ENCODE measurements at regions not wholly inside any gene's neighbourhood (a gene's known extent, or its start where the extent isn't known, plus 50 kb on each side); places are given as distances from the start of the nearest gene placed in this dataset.

DNA sequence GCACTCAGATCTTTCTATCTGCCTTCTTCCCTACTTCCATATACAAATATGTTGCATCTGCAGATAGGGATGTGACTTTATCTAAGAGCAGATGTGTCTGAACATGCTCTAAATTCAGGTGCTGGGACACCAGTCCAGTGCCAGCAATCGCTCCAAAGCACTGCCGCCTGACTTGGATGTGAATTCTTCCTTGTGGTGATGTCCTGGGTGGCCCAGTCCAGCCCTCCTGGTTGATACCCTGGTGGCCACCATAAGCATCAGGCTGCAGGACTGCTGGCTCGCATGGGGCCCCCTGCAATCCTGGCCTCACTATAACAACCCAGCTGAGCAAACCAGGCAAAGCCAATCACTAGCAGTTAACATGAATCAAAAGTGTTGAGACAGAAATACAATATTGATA, 149.2 kb upstream of the PDE1C start (continued):
- TF ChIP-seq, protein P1, sequence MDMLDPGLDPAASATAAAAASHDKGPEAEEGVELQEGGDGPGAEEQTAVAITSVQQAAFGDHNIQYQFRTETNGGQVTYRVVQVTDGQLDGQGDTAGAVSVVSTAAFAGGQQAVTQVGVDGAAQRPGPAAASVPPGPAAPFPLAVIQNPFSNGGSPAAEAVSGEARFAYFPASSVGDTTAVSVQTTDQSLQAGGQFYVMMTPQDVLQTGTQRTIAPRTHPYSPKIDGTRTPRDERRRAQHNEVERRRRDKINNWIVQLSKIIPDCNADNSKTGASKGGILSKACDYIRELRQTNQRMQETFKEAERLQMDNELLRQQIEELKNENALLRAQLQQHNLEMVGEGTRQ (IDR thresholded peaks at IDR 0.05; ENCODE audit: borderline replicate concordance, low read depth, low read length) = no peak

DNA sequence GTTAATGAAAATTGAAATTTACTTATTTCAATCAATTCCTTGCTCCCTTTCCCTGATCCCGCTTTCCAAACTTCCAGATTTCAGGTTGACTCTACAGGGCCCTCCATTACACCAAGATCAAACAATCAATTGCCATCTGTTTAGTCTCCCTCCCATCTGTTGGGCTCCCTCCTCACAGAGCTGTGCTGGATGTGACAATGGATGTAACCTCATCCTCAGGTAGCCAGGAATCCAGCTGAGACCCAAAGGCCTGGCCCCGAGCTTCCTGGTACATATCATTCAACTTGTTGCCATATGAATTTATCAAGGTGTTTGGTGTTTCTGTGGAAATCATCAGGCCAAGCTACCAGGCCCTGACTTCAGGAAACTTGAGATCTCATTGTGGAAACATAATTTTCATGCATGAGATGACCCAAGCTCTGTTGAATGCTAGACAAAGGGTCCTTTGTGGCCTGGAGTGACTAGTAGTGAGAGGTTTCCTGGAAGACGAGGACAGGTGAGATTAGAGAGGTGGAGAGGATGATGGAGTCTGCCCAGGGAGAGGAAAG, 148.6 kb upstream of the PDE1C start:
- Histone ChIP-seq H4K20me1 (ENCODE audit: control insufficient read depth, insufficient read depth) (no peaks in the 10 kb centered on the region), H3K9ac (ENCODE audit: control insufficient read depth, insufficient read depth, low read length) (no peak overlapping the region), H3K27me3 (replicated peaks in 1 of 2; ENCODE audit: control insufficient read depth in 2 of 2, insufficient read depth in 2 of 2, low read length in 1 of 2) (no peaks in the 10 kb centered on the region; a peak in 1 of 4 replicates), H3K27ac (ENCODE audit: control insufficient read depth, insufficient read depth) (no peak overlapping the region), H3K9me3 (replicated peaks; ENCODE audit: control insufficient read depth, insufficient read depth, low read length) (no peaks in the 10 kb centered on the region), H3K4me2 (ENCODE audit: control insufficient read depth, insufficient read depth) (no peak overlapping the region), H3K36me3 (ENCODE audit: control insufficient read depth in 2 of 2, insufficient read depth in 2 of 2, low read length in 1 of 2) (no peaks in the 10 kb centered on the region), H3K79me2 (ENCODE audit: control insufficient read depth, insufficient read depth, low read length) (no peaks in the 10 kb centered on the region), H3K4me3 (no peak overlapping the region), H3K4me1 (ENCODE audit: control insufficient read depth, insufficient read depth, low read length) (no peaks in the 10 kb centered on the region), H2AFZ (ENCODE audit: control insufficient read depth, low read depth, low read length) (no peak overlapping the region)
- ChIA-PET SMC1A (ENCODE audit: uncharacterized antibody, unreplicated experiment) (no interaction called here), POLR2A (no interaction called here), CTCF (no interaction called here), RAD21 (ENCODE audit: unreplicated experiment) (no interaction called here)
- no peak for FAIRE-seq
- 0% methylated on average over 3 of the region's 3 CpGs for WGBS (ENCODE audit: insufficient coverage, insufficient replicate concordance, low lambda C conversion rate, missing lambda C conversion rate)
- in situ Hi-C loops (cut with MboI) = loop anchor here (5.0 kb wide), 1 partner anchor 258 kb away; no protein-coding TSS in a partner anchor
- no TSS peak for BruUV-seq (replicated peaks)
- DNase-seq (ENCODE audit: low read depth, low spot score) = no peak
- intact Hi-C loops (cut with micrococcal nuclease; ENCODE audit: unreplicated experiment) = no loop called here
- TF ChIP-seq ESRRA (IDR thresholded peaks at IDR 0.05; ENCODE audit: low read length) = no peak
- TF ChIP-seq, protein P2, sequence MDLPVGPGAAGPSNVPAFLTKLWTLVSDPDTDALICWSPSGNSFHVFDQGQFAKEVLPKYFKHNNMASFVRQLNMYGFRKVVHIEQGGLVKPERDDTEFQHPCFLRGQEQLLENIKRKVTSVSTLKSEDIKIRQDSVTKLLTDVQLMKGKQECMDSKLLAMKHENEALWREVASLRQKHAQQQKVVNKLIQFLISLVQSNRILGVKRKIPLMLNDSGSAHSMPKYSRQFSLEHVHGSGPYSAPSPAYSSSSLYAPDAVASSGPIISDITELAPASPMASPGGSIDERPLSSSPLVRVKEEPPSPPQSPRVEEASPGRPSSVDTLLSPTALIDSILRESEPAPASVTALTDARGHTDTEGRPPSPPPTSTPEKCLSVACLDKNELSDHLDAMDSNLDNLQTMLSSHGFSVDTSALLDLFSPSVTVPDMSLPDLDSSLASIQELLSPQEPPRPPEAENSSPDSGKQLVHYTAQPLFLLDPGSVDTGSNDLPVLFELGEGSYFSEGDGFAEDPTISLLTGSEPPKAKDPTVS (IDR thresholded peaks at IDR 0.05; ENCODE audit: low read depth, low read length) = no peak
- ATAC-seq = no peak

DNA sequence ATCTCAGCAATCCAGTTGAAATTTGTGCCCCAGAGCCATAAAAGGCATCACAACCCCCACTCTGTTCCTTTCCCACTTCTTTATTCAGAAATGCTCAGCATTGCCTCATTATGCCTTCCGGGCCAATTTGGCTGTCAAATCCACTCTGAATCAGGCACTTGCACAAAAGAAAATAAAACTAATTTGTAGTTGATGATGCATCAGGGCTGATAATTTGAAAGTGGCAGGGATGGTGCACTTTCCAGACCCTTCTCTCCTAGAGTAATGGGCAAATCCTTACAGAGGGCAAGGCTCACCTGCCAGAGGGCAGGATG, 147.9 kb upstream of the PDE1C start:
- no peak overlapping the region for H3K27ac ChIP-seq (ENCODE audit: control insufficient read depth, insufficient read depth)
- WGBS (ENCODE audit: insufficient coverage, insufficient replicate concordance, low lambda C conversion rate, missing lambda C conversion rate) = 54% methylated on average over 1 of the region's 1 CpG
- POLR2A ChIA-PET = no interaction called here
- SMC1A ChIA-PET (ENCODE audit: uncharacterized antibody, unreplicated experiment) = no interaction called here
- no peaks in the 10 kb centered on the region; a peak in 1 of 4 replicates for H3K27me3 ChIP-seq (replicated peaks in 1 of 2; ENCODE audit: control insufficient read depth in 2 of 2, insufficient read depth in 2 of 2, low read length in 1 of 2)
- in situ Hi-C loops (cut with MboI) (loop anchor here (5.0 kb wide), 1 partner anchor 259 kb away; no protein-coding TSS in a partner anchor), intact Hi-C loops (cut with micrococcal nuclease; ENCODE audit: unreplicated experiment) (no loop called here)
- BruUV-seq (replicated peaks) = no TSS peak
- no peak for ATAC-seq
- no peaks in the 10 kb centered on the region for H3K9me3 ChIP-seq (replicated peaks; ENCODE audit: control insufficient read depth, insufficient read depth, low read length)
- H4K20me1 ChIP-seq (ENCODE audit: control insufficient read depth, insufficient read depth) = no peaks in the 10 kb centered on the region
- no peak overlapping the region for H3K9ac ChIP-seq (ENCODE audit: control insufficient read depth, insufficient read depth, low read length)
- CTCF ChIA-PET = no interaction called here
- H3K79me2 ChIP-seq (ENCODE audit: control insufficient read depth, insufficient read depth, low read length) = no peaks in the 10 kb centered on the region
- no peak for DNase-seq (ENCODE audit: low read depth, low spot score)
- RAD21 ChIA-PET (ENCODE audit: unreplicated experiment) = no interaction called here
- H3K4me2 ChIP-seq (ENCODE audit: control insufficient read depth, insufficient read depth) = no peak overlapping the region
- H2AFZ ChIP-seq (ENCODE audit: control insufficient read depth, low read depth, low read length) = no peak overlapping the region
- no peak overlapping the region for H3K4me3 ChIP-seq
- no peaks in the 10 kb centered on the region for H3K4me1 ChIP-seq (ENCODE audit: control insufficient read depth, insufficient read depth, low read length)
- FAIRE-seq = no peak
- no peaks in the 10 kb centered on the region for H3K36me3 ChIP-seq (ENCODE audit: control insufficient read depth in 2 of 2, insufficient read depth in 2 of 2, low read length in 1 of 2)
- no peak for TF ChIP-seq JUND (IDR thresholded peaks at IDR 0.05; ENCODE audit: low read depth, low read length)
- TF ChIP-seq TCF7 (IDR thresholded peaks at IDR 0.05; ENCODE audit: borderline replicate concordance) = no peak
- TF ChIP-seq, protein P3, sequence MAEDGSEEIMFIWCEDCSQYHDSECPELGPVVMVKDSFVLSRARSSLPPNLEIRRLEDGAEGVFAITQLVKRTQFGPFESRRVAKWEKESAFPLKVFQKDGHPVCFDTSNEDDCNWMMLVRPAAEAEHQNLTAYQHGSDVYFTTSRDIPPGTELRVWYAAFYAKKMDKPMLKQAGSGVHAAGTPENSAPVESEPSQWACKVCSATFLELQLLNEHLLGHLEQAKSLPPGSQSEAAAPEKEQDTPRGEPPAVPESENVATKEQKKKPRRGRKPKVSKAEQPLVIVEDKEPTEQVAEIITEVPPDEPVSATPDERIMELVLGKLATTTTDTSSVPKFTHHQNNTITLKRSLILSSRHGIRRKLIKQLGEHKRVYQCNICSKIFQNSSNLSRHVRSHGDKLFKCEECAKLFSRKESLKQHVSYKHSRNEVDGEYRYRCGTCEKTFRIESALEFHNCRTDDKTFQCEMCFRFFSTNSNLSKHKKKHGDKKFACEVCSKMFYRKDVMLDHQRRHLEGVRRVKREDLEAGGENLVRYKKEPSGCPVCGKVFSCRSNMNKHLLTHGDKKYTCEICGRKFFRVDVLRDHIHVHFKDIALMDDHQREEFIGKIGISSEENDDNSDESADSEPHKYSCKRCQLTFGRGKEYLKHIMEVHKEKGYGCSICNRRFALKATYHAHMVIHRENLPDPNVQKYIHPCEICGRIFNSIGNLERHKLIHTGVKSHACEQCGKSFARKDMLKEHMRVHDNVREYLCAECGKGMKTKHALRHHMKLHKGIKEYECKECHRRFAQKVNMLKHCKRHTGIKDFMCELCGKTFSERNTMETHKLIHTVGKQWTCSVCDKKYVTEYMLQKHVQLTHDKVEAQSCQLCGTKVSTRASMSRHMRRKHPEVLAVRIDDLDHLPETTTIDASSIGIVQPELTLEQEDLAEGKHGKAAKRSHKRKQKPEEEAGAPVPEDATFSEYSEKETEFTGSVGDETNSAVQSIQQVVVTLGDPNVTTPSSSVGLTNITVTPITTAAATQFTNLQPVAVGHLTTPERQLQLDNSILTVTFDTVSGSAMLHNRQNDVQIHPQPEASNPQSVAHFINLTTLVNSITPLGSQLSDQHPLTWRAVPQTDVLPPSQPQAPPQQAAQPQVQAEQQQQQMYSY (CRISPR knock-in tag; IDR thresholded peaks at IDR 0.05) = no peak
- TF ChIP-seq ZNF384 (IDR thresholded peaks at IDR 0.05; ENCODE audit: borderline replicate concordance, low read depth, low read length) = no peak
- TF ChIP-seq RAD21 (IDR thresholded peaks at IDR 0.05; ENCODE audit: insufficient read depth, low read depth, low read length) = no peak
- TF ChIP-seq ZNF622 (IDR thresholded peaks at IDR 0.05) = no peak
- TF ChIP-seq, protein P1 (IDR thresholded peaks at IDR 0.05; ENCODE audit: borderline replicate concordance, low read depth, low read length) = no peak
